Esophagus (tissue), 2 donors: ENCODE measurements at regions not wholly inside any gene's neighbourhood (a gene's known extent, or its start where the extent isn't known, plus 50 kb on each side); places are given as distances from the start of the nearest gene placed in this dataset.

Experiments
- H3K27ac ChIP-seq, 2 donors: one replicate each; pipeline ENCODE4 v1.5.1; 2013; ENCODE audit warnings: low read depth in 2 of 2, mild to moderate bottlenecking in 2 of 2, inconsistent platforms in 1 of 2, low read length in 1 of 2, moderate library complexity in 1 of 2
- H3K27me3 ChIP-seq, 2 donors: one replicate each; pipeline ENCODE4 v1.6.1; 2013; ENCODE audit warnings: low read length in 2 of 2, control low read depth in 1 of 2, mild to moderate bottlenecking in 1 of 2; ENCODE audit not compliant: insufficient read depth in 2 of 2, control insufficient read depth in 1 of 2
- H3K36me3 ChIP-seq, 2 donors: one replicate each; pipeline ENCODE4 v1.6.1; 2013; ENCODE audit warnings: low read length in 1 of 2; ENCODE audit not compliant: control insufficient read depth in 2 of 2, insufficient read depth in 2 of 2
- H3K4me1 ChIP-seq, 2 donors: one replicate each; pipeline ENCODE4 v1.6.1; 2013; ENCODE audit warnings: low read length in 1 of 2; ENCODE audit not compliant: control insufficient read depth in 2 of 2, insufficient read depth in 2 of 2
- H3K4me3 ChIP-seq, 2 donors: one replicate each; pipeline ENCODE4 v1.5.1; 2013; ENCODE audit warnings: low read length in 2 of 2, mild to moderate bottlenecking in 2 of 2, low read depth in 1 of 2, moderate library complexity in 1 of 2
- H3K9me3 ChIP-seq, 2 donors: one replicate each; pipeline ENCODE4 v1.6.1; 2013; ENCODE audit warnings: mild to moderate bottlenecking in 2 of 2, low read depth in 1 of 2, low read length in 1 of 2, moderate library complexity in 1 of 2; ENCODE audit not compliant: control insufficient read depth in 2 of 2, insufficient read depth in 1 of 2
- WGBS, 2 donors: extraction: QIAGEN DNeasy Blood & Tissue Kit; methylation state at CpG; one replicate each; pipeline ENCODE4 v1.1.7; 2013; 5-methylcytosine and 5-hydroxymethylcytosine counted together
- donor health status: healthy with polysubstance abuse.
- donor health status: Bipolar disorder and iron deficiency.

- no peaks in the 10 kb centered on the region for H3K36me3 ChIP-seq
- no peaks in the 10 kb centered on the region for H3K9me3 ChIP-seq
- no peaks in the 10 kb centered on the region for H3K4me1 ChIP-seq
- H3K27me3 ChIP-seq: no peaks in the 10 kb centered on the region
- 91 to 95% methylated on average over 3 of the region's 3 CpGs for WGBS, 2 donors
- H3K4me3 ChIP-seq: no peak overlapping the region
- no peak overlapping the region for H3K27ac ChIP-seq
Measured at GRCh38 chr3:25283613-25284012, 144.4 kb upstream of the RARB start.

DNA sequence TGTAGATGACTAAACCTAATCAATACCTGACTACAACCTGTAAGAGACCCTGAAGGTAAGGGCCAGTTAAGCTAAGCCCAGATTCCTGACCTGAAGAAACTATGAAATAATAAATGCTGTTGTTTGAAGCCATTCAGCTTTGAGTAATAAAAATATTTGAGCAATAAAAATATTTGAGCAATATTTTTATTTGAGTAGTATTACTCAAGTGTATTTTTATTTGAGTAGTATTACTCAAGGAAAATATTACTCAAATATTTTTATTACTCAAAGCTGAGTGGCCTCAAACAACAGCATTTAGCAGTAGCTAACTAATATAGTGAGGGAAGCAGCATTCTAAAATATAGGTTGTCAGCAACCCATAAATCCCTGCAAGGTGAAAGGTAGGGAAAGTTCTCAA, 143.8 kb upstream of the RARB start:
- H3K27me3 ChIP-seq: no peaks in the 10 kb centered on the region
- H3K9me3 ChIP-seq: no peaks in the 10 kb centered on the region
- H3K4me1 ChIP-seq: no peaks in the 10 kb centered on the region
- H3K4me3 ChIP-seq: no peak overlapping the region
- no peaks in the 10 kb centered on the region for H3K36me3 ChIP-seq
- H3K27ac ChIP-seq: no peak overlapping the region

DNA sequence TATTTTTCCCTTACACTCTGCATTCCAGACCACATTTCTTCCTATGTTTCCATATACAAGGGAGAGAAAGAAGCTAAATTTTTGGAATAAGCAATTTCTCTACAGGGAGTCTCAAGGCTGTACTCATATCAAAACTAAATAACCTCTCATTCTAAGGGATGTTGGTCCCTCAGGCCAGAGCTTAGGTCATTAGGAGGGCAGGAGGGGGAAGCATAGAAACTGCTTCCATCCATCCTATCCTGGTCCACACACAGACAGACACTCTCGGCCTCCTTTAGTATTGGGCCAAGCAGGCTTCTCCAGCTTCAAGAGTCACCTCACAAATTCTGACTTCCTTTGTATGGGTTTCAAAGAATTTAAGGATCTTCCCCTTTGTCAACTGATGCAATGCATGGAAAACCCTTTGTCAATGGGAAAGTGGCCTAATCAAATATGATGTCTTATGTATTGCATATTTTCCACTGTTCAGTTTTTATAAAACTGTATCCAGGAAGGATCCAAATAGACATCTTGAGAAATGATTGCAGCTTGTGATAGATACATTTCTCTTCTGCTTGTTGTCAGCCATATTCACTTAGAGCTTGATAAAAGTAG, 140.7 kb upstream of the RARB start:
- Histone ChIP-seq H3K27ac (no peak overlapping the region), H3K27me3 (no peaks in the 10 kb centered on the region), H3K4me3 (no peak overlapping the region), H3K36me3 (no peaks in the 10 kb centered on the region), H3K4me1 (no peaks in the 10 kb centered on the region), H3K9me3 (no peaks in the 10 kb centered on the region)
- WGBS, 2 donors: 93 to 96% methylated on average over 1 of the region's 1 CpG

GRCh38 chr3:25288413-25288812, 139.7 kb upstream of the RARB start:
- H3K9me3 ChIP-seq: no peaks in the 10 kb centered on the region
- no peaks in the 10 kb centered on the region for H3K4me1 ChIP-seq
- no peaks in the 10 kb centered on the region for H3K36me3 ChIP-seq
- no peak overlapping the region for H3K27ac ChIP-seq
- H3K27me3 ChIP-seq: no peaks in the 10 kb centered on the region
- 79% methylated on average over 1 of the region's 1 CpG for WGBS, 2 donors
- no peak overlapping the region for H3K4me3 ChIP-seq

- H3K27ac ChIP-seq: no peak overlapping the region
- 80% methylated on average over 1 of the region's 1 CpG for WGBS, 2 donors
- H3K9me3 ChIP-seq: no peaks in the 10 kb centered on the region
- no peaks in the 10 kb centered on the region for H3K27me3 ChIP-seq
- no peak overlapping the region for H3K4me3 ChIP-seq
- H3K4me1 ChIP-seq: no peaks in the 10 kb centered on the region
- no peaks in the 10 kb centered on the region for H3K36me3 ChIP-seq
Measured at GRCh38 chr3:25289156-25289555, 138.9 kb upstream of the RARB start.

DNA sequence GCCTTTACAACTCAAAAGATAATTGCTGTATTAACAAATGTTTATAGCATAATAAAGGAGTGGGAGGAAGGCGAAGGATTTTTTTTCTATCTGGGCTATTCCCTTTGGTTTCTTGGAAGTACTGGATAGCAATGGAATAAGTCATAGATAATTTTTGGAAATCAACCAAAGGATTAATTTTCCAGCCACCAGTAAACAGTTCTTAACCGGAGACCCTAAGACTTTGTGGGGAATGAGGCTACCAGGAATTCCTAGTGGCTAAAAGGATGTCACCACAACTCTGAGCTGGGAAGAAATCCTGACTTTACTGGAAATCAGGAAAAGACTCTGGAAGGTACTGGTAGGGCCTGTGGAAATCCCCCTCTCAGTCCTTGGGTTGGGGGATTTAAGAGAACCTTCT, 138.4 kb upstream of the RARB start:
- 74% methylated on average over 2 of the region's 2 CpGs for WGBS, 2 donors

GRCh38 chr3:25291481-25291905, 136.6 kb upstream of the RARB start:
- 11% methylated on average over 2 of the region's 2 CpGs for WGBS, 2 donors
- Histone ChIP-seq H3K4me3 (no peak overlapping the region), H3K27ac (no peak overlapping the region), H3K9me3 (no peaks in the 10 kb centered on the region), H3K4me1 (no peaks in the 10 kb centered on the region), H3K27me3 (no peaks in the 10 kb centered on the region), H3K36me3 (no peaks in the 10 kb centered on the region)

More for the DNA sequence above, 138.4 kb upstream of the RARB start:
- H3K27ac ChIP-seq: no peak overlapping the region
- no peaks in the 10 kb centered on the region for H3K9me3 ChIP-seq
- H3K4me1 ChIP-seq: no peaks in the 10 kb centered on the region
- no peaks in the 10 kb centered on the region for H3K27me3 ChIP-seq
- no peak overlapping the region for H3K4me3 ChIP-seq
- no peaks in the 10 kb centered on the region for H3K36me3 ChIP-seq

DNA sequence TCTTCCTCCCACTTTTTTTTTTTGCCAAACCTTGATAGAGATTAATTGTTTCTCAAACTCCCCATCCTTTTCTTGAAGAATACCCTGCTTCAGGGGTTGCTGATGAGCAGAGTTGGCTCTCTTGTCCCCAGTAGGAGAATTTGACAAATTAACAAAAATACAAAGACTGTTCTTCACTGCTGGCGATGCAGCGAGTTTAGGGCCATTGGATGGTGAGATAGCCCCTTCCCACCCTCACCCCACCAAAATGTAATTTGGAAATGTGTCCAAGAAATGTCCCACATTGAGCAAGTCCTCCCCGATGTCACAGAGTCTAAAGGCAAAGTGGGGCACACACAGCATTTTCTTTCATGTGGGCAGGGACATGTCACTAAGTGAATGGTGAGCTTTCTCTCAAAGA, 136.0 kb upstream of the RARB start:
- WGBS, 2 donors: 56 to 66% methylated on average over 3 of the region's 3 CpGs
- H3K9me3 ChIP-seq: no peaks in the 10 kb centered on the region
- H3K27me3 ChIP-seq: no peaks in the 10 kb centered on the region
- H3K36me3 ChIP-seq: no peaks in the 10 kb centered on the region
- no peak overlapping the region for H3K4me3 ChIP-seq
- peak overlapping the region; percentile 42 to 78 for H3K27ac ChIP-seq
- no peaks in the 10 kb centered on the region for H3K4me1 ChIP-seq

GRCh38 chr3:25292595-25292994, 135.5 kb upstream of the RARB start:
- Histone ChIP-seq H3K27me3 (no peaks in the 10 kb centered on the region), H3K4me1 (no peaks in the 10 kb centered on the region), H3K4me3 (no peak overlapping the region), H3K36me3 (no peaks in the 10 kb centered on the region), H3K9me3 (no peaks in the 10 kb centered on the region), H3K27ac (peak overlapping the region; percentile 42 to 55)
- WGBS, 2 donors: 53 to 63% methylated on average over 6 of the region's 6 CpGs

GRCh38 chr3:25293736-25294135, 134.3 kb upstream of the RARB start:
- H3K9me3 ChIP-seq: no peaks in the 10 kb centered on the region
- WGBS, 2 donors: 45 to 50% methylated on average over 5 of the region's 5 CpGs
- H3K4me1 ChIP-seq: no peaks in the 10 kb centered on the region
- no peaks in the 10 kb centered on the region for H3K27me3 ChIP-seq
- no peaks in the 10 kb centered on the region for H3K36me3 ChIP-seq
- H3K4me3 ChIP-seq: no peak overlapping the region
- H3K27ac ChIP-seq: peak overlapping the region; percentile 50 to 60
